NCI-H82 treated with DMSO at 0.1 percent for 48 hours (cell line): ENCODE measurements at regions not wholly inside any gene's neighbourhood (a gene's known extent, or its start where the extent isn't known, plus 50 kb on each side); places are given as distances from the start of the nearest gene placed in this dataset.
"Not testable (repeated sequence)": the region's sequence is repeated elsewhere in the genome, so short reads cannot be mapped to it uniquely, and the experiment has no call there.

Experiments used
- DNase-seq: peaks from one replicate; lab custom pipeline; 2025; ENCODE audit not compliant: unreplicated experiment; lab: John Stamatoyannopoulos, UW

DNA sequence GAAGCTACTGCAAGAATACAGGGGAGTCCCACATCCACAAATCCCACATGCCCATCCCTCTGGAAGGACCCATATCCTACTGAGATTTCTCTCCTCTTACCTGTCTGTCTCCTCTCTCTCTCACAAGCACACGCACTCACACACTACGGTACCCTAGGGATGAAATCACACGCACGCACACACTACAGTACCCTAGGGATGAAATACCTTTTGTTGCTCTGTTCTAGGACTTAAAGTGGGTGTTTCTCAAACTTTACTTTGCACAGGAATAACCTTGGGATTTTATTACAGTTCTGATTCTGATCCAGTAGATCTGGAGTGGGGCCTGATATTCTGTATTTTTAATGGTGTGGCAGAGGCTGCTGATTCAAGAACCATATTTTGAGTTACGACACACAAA, 622.2 kb upstream of the ZNF385D start:
- no peak for DNase-seq

DNA sequence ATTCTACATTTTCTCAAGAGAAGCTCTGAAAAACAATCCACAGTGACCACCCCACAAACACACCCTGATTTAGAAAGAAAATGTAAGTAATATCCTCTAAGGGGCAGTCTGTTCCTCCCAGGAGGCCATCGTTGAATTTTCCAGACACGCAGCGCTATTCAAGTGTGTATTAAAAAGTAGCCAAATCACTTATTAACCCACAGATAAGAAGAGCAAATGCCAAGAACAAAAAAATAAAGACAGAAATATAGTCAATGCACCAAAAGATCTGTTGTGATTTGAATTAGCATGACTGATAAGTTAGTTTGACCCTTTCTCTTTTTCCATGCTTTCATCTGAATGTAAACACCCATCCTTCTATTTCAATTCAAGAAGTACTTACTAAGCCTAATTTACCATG, 622.8 kb upstream of the ZNF385D start:
- no peak for DNase-seq

DNA sequence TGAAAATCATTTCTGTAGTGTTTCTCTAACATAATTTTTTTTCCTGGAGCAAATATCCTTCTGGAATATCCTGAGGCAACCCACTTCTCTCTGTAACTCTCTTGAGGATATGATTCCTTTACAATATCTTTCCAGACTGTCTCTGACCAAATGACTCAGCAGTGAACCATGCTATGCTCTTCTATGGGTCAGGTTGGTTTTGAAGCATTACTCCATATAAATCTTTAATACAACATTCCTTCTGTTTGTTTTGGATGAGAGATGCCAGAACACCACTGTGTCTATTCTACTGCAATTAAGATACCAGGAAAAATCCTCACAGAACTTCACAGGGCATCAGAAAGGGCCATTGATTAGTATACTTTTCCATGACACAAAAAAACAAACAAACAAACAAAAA, 626.4 kb upstream of the ZNF385D start:
- DNase-seq, result no peak

DNA sequence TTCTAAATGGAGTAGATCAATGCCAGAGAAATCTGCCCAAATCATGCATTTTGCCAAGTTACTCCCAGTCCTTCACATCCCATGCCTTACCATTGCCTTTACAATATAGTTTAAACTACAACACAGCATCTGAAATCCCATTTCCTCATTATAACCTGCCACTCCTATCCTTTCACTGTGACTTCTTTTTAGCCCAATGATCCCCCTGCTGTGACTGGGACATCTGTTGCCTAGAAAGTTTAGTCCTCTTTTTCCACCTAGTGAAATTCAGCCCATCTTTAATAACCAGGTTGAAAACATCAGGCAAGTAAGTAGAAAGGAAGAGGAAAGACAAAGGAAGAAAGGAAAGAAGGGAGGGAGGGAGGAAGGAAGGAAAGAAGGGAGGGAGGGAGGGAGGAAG, 627.9 kb upstream of the ZNF385D start:
- DNase-seq, result no peak

DNA sequence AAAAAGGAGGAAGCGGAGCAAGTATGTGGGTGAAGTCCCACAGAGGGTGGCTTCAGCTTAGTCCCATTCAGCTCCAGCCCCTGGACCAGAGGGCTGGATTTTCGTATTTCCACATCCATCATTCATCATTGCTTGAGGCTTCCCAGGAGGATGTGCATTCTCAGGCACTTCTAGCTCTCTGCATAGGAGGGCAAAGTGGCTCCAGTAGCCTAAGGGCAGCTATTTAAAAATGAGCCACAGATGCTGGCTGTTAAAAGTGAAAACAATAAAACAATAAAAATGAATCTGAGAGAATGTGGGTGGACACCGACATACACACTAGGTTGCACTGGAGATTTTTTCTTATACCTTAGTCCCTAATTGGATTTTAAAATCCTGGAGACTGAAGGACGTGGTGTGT, 629.2 kb upstream of the ZNF385D start:
- DNase-seq, result no peak

DNA sequence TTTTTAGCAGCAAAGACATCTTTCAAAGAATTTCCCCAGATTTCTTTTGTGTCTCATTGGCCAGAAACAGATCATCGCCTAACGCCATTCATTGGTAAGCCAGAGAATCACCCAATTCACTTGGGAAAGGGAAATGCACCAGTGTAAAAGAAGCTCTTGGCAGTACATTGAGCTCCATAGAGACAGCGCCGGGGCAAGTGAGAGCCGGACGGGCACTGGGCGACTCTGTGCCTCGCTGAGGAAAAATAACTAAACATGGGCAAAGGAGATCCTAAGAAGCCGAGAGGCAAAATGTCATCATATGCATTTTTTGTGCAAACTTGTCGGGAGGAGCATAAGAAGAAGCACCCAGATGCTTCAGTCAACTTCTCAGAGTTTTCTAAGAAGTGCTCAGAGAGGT, 630.6 kb upstream of the ZNF385D start:
- DNase-seq, result not testable (repeated sequence)

DNA sequence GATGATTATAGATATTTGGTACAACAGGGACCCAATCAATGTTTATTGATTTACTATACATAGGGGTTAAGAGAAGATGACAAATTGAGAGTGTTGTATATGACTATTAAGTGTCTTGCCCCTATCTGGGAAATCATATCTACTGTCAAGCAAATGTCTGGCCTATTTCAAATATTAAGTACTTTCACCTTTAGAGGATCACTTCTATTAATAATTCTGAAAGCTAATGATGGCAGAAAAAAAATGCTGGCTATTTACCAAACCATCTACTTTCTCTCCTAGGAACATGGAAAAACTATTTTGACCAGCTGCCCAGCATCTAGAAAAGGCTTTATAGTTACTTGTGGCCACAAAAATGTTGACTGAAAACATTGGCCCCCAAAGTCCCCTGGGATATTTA, 632.3 kb upstream of the ZNF385D start:
- DNase-seq, result no peak

DNA sequence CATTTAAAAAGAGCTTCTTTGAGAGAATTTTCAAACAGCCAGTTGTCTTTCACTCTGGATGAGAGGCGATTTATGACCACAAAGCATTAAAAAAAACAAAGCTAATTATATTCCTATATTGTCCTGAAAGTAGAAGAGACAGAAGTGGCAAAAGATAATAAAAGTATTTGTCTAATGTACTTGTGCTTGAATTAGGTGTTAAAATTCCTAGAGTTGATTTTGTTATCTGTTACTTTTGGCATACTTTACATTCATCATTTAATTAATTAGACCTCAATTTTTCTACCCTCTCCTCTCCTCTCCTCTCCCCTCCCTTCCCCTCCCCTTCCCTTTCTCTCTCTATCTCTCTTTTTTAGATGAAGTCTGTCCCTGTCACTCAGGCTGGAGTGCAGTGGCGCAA, 635.1 kb upstream of the ZNF385D start:
- no peak for DNase-seq

DNA sequence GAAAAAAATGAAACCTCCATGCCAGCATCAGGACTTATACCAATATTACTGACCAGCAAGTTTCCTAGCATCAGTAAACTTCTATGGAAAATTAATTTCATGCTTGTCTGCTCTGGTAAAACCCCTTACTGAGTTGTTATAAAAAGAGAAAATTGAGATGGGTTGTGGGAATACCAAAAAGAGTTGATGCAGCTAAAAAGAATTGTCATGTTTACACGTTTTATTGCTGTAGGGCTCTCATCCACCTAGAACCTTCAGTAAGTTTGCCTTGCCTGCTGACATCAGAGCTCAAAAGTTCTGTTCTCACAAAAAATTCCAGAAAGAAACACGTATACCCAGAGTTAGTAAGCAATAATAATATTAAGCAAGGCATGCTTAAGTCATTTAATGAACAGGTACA, 641.3 kb upstream of the ZNF385D start:
- DNase-seq, result no peak

DNA sequence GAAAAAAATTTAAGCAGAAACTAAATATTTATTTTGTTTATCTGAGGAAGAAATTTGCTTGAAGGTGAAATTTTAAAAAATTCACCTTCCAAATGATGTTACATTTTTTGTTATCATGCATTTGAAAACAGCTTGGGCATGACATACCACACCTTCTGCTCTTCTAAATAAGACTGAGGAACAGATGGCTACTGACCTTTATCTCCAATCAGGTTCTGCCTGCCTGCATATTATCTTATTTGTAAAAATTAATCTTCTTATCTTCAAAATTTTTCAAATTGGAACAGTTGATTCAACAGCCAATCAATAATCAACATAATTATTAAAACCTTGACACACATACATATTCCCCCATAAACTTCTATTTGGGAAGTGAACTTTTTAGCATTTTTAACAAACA, 641.8 kb upstream of the ZNF385D start:
- peak; percentile 5 for DNase-seq

DNA sequence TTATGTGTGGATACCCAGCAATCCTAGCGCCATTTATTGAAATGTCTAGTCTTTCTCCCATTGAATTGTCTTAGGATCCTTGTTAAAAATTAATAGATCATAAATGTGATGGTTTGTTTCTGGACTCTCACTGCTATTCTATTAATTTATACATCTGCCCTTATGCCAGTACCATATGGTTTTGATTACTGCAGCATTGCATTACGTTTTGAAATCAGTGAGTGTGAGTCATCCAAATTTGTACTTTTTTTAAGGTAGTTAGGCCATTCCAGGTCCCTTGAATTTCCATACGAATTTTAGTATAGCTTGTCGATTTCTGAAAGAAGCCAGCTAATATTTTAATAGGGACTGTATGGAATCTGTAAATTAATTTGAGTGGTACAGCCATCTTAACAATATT, 648.6 kb upstream of the ZNF385D start:
- no peak for DNase-seq

DNA sequence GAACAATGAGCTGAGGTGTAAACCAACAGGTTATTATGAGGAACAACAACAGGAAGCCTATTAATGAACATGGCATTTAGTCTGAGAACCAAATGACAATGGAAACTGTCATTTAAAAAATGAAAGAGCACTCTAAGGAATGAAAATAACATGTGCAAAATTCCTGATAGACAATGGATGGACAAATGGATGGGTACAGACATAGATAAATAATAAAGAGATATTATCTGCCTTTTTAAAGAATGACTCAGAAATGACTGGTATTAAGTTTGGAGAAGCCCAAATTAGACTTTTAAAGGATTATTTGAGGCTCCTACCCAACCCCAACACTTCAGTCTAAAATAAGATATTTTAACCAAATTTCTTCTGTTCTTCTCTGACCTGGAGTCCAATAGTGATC, 650.5 kb upstream of the ZNF385D start:
- DNase-seq, result no peak

DNA sequence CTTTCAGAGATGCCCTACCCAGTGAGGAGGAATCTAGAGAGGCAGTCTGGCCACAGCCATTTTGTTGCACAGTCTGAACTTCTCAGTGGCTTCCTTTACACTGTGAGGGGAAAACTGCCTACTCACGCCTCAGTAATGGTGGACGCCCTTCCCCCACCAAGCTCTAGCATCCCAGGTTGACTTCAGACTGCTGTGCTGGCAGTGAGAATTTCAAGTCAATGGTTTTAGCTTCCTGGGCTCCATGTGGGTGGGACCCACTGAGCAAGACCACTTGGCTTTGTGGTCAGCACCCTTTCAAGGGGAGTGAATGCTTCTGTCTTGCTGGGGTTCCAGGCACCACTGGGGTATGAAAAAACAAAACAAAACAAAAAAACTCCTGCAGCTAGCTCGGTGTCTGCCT, 663.2 kb upstream of the ZNF385D start:
- no peak for DNase-seq

DNA sequence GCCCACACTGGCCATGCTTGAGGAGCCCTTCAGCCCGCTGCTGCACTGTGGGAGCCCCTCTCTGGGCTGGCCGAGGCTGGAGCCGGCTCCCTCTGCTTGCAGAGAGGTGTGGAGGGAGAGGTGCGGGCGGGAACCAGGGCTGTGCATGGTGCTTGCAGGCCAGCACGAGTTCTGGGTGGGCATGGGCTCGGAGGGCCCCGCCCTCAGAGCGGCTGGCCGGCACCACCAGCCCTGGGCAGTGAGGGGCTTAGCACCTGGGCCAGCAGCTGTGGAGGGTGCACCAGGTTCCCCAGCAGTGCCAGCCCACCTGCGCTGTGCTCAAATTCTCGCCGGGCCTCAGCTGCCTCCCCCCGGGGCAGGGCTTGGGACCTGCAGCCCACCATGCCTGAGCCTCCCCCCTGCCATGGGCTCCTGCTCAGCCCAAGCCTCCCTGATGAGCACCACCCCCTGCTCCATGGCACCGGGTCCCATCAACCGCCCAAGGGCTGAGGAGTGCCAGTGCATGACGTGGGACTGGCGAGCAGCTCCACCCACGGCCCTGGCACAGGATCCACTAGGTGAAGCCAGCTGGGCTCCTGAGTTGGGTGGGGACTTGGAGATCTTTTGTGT, 665.9 kb upstream of the ZNF385D start:
- not testable (repeated sequence) for DNase-seq

DNA sequence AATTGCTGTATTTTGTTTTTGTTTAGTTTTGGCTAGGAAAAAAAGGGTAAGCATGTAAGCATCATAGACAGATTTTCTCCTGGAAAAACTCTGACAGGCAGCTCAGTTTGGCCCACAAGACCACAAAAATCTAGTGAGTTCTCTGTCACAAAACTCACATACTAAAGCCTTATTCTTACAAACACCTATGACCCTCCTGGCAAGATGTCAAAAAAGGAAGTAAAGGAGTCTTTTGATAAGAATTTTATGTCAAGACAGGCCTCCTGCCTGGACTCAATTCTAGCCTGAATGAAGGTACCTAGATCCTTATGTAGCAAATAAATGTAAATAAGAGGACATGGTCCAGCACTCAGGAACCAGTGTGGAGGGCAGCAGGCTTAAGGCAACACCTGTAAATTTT, 668.3 kb upstream of the ZNF385D start:
- DNase-seq, result no peak

DNA sequence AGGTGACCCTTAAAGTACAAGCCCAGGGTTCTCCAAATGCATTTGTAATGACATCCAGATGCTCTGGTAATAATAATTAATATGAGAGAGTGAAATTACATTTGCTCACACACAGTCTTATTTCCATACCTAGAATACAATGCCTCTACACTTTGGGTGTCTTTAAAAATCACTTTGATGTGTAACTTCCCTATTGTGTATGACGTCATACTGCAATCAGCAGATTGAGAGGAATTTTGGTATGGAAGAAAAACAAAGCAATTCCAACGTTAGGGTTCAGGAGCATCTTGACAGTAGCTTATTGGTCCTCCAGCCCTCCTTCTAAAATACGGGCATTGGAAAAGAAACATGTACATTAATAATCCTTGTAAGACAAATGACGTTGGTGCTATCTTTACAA, 670.6 kb upstream of the ZNF385D start:
- DNase-seq, result no peak

DNA sequence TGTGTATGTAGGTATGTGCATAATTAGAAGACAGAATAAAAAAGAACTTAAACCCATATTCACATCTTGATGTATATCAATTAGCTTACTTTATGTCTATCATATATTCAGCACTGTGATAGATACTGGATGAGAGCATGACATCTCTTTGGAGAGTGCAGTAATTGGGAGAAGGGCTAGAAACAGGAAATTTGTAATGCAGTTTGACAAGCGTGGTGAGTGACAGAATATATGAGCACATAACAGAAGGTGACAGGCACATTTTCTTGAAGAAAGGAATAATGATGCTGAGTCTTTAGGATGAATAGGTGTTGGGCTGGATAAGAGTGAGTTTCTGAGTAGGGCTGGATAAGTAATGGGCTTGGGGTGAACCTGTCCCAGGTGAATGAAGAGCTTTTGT, 680.3 kb upstream of the ZNF385D start:
- no peak for DNase-seq

DNA sequence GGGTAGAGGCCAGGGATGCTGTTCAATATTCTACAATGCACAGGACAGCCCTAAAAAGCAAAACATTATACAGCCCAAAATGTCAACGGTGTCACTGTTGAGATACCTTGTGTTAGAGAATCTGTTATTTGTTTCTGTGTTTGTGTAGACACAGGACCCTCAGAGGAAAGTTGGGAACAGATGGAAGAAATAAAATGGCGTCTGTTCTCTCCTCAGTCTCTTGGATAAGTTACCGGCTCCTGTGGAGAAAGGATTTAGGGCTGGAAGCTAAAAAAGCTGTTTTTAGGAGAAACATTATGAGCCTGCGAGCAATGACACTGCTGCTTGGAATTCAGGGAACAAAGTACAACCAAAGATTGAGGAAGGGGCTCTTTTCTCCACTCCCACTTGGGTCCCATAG, 688.6 kb upstream of the ZNF385D start:
- DNase-seq, result no peak

DNA sequence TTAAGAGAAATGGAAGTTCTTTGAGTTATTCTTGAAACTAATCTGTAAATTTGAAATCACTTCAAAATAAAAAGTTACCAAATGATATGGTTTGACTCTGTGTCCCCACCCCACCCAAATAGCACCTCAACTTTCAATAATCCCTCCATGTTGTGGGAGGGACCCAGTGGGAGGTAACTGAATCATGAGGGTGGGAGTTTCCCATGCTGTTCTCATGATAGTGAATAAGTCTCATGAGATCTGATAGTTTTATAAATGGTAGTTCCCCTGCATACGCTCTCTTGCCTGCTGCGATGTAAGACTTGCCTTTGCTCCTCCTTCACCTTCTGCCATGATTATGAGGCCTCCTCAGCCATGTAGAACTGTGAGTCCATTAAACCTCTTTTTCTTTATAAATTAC, 690.7 kb upstream of the ZNF385D start:
- DNase-seq, result no peak

DNA sequence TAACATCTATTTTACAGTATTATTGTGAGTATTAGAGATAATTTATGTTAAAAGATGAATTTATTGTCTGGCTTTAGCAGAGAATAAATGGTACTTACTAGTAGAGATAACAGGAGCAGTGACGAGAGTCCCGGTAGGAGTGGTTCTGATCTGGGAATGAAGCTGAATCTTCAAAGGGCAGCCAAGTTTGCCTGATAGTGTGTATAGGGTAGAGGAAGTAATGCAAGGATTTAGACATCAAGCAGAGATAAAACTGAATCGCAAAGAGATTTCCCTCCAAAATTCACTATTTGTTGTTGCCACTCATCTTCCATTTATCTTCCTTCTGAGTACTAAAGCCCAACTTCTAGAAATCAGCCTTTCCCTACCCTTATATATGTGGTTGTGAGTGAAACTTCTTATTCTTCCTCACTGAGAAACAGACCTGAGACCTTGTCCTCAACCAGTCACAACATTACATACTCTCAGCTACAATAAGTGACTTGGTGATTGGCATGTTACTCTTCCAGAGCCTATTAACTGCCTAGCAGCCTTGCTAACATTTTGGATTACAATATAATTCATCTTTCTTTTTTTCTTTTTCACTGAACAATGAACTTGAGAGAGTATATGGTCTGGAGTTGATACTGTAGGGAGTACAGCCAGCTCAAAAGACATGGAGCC, 692.7 kb upstream of the ZNF385D start:
- DNase-seq, result no peak

DNA sequence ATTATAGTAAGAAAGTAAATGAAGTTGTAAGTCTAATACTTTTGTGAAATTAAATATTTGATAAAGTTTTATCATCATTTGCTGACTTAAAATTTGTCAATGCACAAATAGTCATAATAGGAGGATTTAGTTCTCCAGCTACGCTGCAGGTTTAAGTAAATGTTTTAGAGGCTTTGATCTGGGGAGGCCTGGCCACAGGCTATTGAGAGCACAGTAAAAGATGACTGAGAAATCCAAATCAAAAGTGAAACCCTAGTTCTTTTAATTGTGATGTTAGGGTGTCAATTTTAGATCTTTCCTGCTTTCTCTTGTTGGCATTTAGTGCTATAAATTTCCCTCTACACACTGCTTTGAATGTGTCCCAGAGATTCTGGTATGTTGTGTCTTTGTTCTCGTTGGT, 694.3 kb upstream of the ZNF385D start:
- not testable (repeated sequence) for DNase-seq

DNA sequence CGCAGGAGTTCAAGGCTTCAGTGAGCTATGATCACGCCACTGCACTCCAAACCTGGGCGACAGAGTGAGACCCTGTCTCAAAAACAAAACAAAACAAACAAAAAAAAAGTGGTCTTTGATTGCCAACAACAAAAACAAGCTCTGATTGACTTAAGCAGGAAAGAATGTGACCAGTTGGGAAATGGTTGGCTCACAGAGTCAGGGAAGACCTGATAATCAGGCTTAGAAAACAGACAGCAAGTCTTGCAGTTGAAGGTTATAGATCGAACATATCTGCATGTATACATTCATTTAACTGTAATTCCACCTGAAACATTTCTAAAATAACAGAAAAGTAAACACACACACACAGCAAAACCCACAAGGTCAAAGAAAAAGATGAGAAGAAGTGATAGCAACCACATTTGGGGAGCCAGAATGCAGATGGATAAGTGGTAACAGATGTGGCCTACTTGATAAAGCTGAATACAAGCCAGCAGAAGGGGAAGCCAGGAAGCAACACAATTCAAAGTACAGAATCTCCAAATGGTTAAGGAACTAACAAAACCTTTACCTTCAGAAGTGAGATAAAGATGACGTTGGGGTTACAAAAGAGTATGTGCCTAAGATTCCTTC, 699.9 kb upstream of the ZNF385D start:
- DNase-seq, result no peak

DNA sequence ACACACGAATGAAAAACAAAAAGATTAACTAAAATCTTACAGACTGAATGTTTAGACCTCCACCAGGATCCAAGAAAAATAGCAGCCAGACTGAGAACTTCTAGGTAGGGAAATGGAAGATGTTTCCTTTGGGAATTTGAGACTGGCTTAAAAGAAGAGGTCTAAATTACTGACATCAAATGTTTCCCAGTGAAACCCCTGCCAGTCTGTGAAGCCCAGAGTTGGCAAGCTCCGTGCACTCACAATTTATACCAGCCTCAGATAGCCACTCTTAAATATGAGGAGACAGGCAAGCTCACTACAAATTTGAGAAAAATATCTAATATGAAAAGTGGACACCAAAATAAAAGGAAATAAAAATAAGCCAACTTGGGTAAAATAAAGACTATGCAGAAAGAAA, 700.5 kb upstream of the ZNF385D start:
- no peak for DNase-seq
